Renal pelvis (tissue), 1 donor: ENCODE measurements at regions not wholly inside any gene's neighbourhood (a gene's known extent, or its start where the extent isn't known, plus 50 kb on each side); places are given as distances from the start of the nearest gene placed in this dataset.

Source experiments
- DNase-seq: peaks from one replicate; pipeline ENCODE4 v3.0.0-alpha.2; 2013

GRCh38 chr5:2170761-2171160 is 288.0 kb upstream of the IRX4 start:
- DNase-seq: no peak

- no peak for DNase-seq
Observed at GRCh38 chr5:2169850-2170760, 287.4 kb upstream of the IRX4 start.

GRCh38 chr5:2169430-2169808 is 286.7 kb upstream of the IRX4 start:
- no peak for DNase-seq

- no peak for DNase-seq
Observed at GRCh38 chr5:2168601-2169429, 286.1 kb upstream of the IRX4 start.

GRCh38 chr5:2167671-2168070 is 284.9 kb upstream of the IRX4 start:
- no peak for DNase-seq

- DNase-seq: no peak
Observed at GRCh38 chr5:2166979-2167377, 284.3 kb upstream of the IRX4 start.

- DNase-seq: no peak
Observed at GRCh38 chr5:2166306-2166978, 283.7 kb upstream of the IRX4 start.

- no peak for DNase-seq
Observed at GRCh38 chr5:2165615-2166305, 283.0 kb upstream of the IRX4 start.

- DNase-seq: no peak
Observed at GRCh38 chr5:2165203-2165602, 282.5 kb upstream of the IRX4 start.

- DNase-seq: no peak
Observed at GRCh38 chr5:2164586-2164985, 281.9 kb upstream of the IRX4 start.

GRCh38 chr5:2163940-2164490 is 281.3 kb upstream of the IRX4 start:
- DNase-seq: no peak

GRCh38 chr5:2163060-2163856 is 280.5 kb upstream of the IRX4 start:
- DNase-seq: no peak

- DNase-seq: no peak
Observed at GRCh38 chr5:2160811-2161210, 278.1 kb upstream of the IRX4 start.

- no peak for DNase-seq
Observed at GRCh38 chr5:2158767-2159166, 276.0 kb upstream of the IRX4 start.

GRCh38 chr5:2158109-2158508 is 275.4 kb upstream of the IRX4 start:
- no peak for DNase-seq

GRCh38 chr5:2157372-2157771 is 274.6 kb upstream of the IRX4 start:
- DNase-seq: no peak

GRCh38 chr5:2156358-2157059 is 273.8 kb upstream of the IRX4 start:
- no peak for DNase-seq

- no peak for DNase-seq
Observed at GRCh38 chr5:2155556-2155955, 272.8 kb upstream of the IRX4 start.

- DNase-seq: no peak
Observed at GRCh38 chr5:2153802-2154201, 271.1 kb upstream of the IRX4 start.

- DNase-seq: no peak
Observed at GRCh38 chr5:2153350-2153749, 270.6 kb upstream of the IRX4 start.
